HFF-Myc (cell line): ENCODE measurements at regions not wholly inside any gene's neighbourhood (a gene's known extent, or its start where the extent isn't known, plus 50 kb on each side); places are given as distances from the start of the nearest gene placed in this dataset.

Source experiments
- DNase-seq: peaks from one replicate; pipeline ENCODE4 v3.0.0-alpha.2; 2011; ENCODE audit warnings: low read depth; ENCODE audit errors: extremely low read depth
- H3K4me3 ChIP-seq: replicated peaks from 2 replicates; pipeline ENCODE4 v1.5.1; 2011; ENCODE audit warnings: low read depth, mild to moderate bottlenecking, control low read depth, low read length
- TF ChIP-seq, protein P1 (sequence below): IDR thresholded peaks from 2 replicates; pipeline ENCODE4 v1.5.1; 2012; ENCODE audit warnings: mild to moderate bottlenecking, low read depth, low read length, control low read depth; ENCODE audit errors: missing control alignments

DNA sequence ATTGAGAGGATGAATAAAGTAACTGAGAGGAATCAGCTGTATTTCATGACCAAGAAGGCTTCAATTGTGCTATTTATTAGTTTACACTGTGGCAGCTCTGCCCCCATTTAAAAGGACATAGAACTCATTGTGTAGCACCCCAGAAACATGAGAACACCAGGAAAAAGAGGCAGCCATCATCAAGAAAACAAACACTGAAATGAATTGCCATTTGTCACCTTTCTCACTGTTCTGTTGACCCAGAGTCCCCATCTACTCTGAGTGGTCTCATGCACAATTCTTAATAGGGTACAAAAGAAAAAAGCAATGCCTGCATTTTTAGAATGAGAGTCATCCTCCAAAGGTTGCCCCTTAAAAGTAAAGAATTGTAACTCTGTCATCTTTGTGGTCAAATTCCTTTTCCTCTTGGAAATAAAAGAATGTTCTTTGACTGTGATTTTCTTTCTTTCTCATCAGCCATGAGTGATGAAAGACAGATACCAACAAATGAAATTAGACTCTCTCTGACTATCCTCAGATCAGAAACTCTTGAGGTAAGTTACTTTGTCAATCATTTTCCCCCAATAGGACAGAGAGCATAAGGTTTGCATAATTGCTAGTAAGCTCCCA, 1941.9 kb upstream of the PIK3C3 start:
- H3K4me3 ChIP-seq, result no peak overlapping the region
- DNase-seq, result no peak
- TF ChIP-seq, protein P1, sequence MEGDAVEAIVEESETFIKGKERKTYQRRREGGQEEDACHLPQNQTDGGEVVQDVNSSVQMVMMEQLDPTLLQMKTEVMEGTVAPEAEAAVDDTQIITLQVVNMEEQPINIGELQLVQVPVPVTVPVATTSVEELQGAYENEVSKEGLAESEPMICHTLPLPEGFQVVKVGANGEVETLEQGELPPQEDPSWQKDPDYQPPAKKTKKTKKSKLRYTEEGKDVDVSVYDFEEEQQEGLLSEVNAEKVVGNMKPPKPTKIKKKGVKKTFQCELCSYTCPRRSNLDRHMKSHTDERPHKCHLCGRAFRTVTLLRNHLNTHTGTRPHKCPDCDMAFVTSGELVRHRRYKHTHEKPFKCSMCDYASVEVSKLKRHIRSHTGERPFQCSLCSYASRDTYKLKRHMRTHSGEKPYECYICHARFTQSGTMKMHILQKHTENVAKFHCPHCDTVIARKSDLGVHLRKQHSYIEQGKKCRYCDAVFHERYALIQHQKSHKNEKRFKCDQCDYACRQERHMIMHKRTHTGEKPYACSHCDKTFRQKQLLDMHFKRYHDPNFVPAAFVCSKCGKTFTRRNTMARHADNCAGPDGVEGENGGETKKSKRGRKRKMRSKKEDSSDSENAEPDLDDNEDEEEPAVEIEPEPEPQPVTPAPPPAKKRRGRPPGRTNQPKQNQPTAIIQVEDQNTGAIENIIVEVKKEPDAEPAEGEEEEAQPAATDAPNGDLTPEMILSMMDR, result no peak

DNA sequence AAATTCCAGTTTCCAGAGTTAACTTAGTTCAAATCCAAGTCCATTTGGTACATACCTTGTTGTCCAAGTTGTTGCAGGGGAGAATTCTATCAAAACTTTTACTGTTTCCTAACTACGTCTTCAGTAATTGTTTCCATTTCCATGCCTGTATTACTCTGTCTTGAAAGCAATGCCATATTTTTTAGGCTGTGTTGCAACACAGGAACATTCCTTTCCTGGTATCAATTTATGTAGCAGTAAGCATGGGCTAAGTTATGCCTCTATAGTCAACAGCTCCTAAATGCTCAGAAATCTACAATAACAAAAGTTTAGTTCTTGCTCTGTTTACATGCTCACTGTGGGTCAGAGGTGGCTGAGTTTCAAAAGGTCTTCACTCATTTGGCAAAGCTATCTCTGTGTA, 1943.8 kb upstream of the PIK3C3 start:
- DNase-seq, result no peak
- H3K4me3 ChIP-seq, result no peak overlapping the region
- TF ChIP-seq, protein P1, result no peak

DNA sequence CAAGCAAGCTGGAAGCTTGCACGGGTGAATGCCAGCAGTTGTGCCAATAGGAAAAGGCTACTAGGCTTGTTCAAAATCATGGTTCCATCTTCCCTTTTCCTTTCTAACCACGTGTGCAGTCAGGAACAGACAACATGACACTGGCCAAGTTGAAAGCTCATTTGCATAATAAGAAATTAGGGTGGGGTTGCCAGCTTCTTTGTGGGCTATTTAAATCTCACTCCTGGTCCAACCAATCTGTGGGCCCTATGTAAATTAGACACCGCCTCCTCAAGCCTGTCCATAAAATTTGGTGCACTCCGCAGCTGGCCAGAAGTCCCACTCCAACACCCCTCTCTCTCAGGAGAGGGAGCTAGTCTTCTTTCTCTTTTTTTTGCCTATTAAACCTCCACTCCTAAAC, 1948.4 kb upstream of the PIK3C3 start:
- no peak overlapping the region for H3K4me3 ChIP-seq
- DNase-seq, result no peak
- TF ChIP-seq, protein P1, result no peak

DNA sequence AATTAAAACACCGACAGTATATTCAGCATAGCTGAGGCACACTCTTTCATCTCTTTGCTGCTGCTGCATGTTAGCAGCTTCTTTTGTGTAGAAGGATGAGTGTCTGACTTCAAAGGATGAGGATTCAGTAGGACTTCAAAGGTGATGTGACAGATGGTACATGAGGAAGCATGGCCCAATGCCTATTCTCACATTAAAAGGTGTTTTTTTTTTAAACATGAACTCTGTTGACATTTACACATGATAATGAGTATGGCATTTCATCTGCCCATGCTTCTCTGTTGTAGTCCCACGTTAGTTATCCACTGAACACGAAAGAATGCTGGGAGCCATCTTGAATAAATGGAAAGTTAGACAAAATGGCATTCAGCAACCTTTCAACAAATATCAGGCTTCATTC, 1950.8 kb upstream of the PIK3C3 start:
- TF ChIP-seq, protein P1, result no peak
- no peak overlapping the region for H3K4me3 ChIP-seq
- no peak for DNase-seq

DNA sequence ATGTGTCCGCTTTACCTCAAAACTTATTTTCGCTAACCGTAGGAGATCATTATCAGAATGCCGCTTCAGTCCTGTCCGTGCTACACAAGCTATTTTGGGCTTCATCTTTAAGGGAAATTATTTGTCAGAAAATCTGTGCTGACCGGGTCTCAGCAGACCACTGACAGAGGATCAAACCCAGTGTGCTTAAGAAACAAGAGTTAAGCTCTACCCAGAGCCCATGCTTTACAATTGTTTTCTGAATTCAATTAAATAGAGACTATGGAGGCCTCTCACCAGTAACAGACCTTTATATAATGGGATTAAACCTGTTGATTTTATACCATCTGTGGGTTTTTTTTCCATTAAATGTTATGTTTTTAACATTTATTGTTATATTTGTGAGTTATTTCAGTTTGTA, 1956.7 kb upstream of the PIK3C3 start:
- TF ChIP-seq, protein P1, result no peak
- no peak overlapping the region for H3K4me3 ChIP-seq
- no peak for DNase-seq

DNA sequence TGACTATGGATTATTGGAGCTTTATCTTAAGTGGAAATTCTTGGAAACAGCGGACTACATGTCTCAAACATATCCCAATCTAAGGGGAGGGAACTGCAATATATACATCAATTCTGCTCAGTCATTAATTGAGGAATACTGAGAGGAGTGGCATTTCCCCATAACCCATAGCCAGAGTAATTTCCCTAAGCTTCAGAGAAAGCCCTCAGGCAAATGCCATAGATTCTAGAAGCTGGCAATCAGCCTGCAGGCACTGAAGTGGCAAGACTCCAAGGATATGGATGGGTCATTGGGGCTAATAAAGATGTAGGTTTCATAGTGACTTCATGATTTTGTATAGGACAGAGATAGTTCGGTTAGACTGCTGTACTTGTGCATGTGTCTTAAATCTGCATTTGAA, 1960.5 kb upstream of the PIK3C3 start:
- DNase-seq, result no peak
- H3K4me3 ChIP-seq, result no peak overlapping the region
- TF ChIP-seq, protein P1, result no peak

DNA sequence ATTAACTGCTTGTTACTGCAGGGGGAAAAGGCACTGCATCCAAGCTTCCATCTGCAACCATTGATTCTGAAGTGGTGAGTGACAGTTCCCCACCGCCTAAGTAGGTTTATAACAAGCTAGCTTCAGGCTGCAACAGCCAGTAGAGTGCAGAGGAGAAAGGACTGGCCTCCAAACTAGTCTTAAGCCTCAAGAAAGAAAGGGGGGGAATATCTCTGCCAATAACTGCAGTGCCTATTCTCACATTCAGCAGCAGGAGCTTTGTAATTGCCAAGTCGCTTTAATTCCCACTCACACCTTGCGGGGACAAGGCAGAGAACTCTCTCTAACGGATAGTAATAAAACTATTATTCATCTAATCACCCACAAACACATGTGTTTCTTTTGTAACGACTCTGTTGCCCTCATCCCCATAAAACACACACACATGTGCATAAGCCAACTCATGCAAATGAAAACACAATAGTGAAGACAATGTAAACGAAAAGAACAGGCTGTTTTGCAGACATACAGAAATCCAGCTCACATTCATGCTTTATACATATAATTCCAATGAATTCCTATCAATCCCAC, 1963.3 kb upstream of the PIK3C3 start:
- TF ChIP-seq, protein P1, result no peak
- no peak for DNase-seq
- H3K4me3 ChIP-seq, result no peak overlapping the region
